ENCODE measurements at regions not wholly inside any gene's neighbourhood (a gene's known extent, or its start where the extent isn't known, plus 50 kb on each side); places are given as distances from the start of the nearest gene placed in this dataset.

GRCh38 chrX:13430136-13430827 lies 110.4 kb upstream of the ATXN3L start:
- Histone ChIP-seq H3K27me3 (ENCODE audit: insufficient read depth, low read length, poor library complexity, severe bottlenecking) (no peaks in the 10 kb centered on the region), H2AFZ (ENCODE audit: low read length) (no peak overlapping the region), H4K20me1 (ENCODE audit: insufficient read depth, low read length, poor library complexity, severe bottlenecking) (no peaks in the 10 kb centered on the region), H3K79me2 (ENCODE audit: insufficient read depth, low read length) (no peaks in the 10 kb centered on the region), H3K4me2 (ENCODE audit: low read depth, low read length, poor library complexity, severe bottlenecking) (no peak overlapping the region), H3K9me3 (ENCODE audit: insufficient read depth, low read depth, low read length) (no peaks in the 10 kb centered on the region), H3K36me3 (ENCODE audit: insufficient read depth, low read length) (no peaks in the 10 kb centered on the region), H3F3A (ENCODE audit: low read depth) (no peaks in the 10 kb centered on the region), H3K9me2 (replicated peaks; ENCODE audit: low read depth, low read length) (no peaks in the 10 kb centered on the region), H3K9ac (ENCODE audit: low read depth, low read length, poor library complexity, severe bottlenecking) (no peak overlapping the region), H3K4me1 (ENCODE audit: insufficient read depth, low read length, poor library complexity, severe bottlenecking) (peaks cover 10% of the 10 kb centered on the region), H3K4me3 (ENCODE audit: low read length, poor library complexity, severe bottlenecking) (no peak overlapping the region)
- no peak for TF ChIP-seq EZH2phosphoT487 (IDR thresholded peaks at IDR 0.05; ENCODE audit: borderline replicate concordance)
- TF ChIP-seq, protein P1, sequence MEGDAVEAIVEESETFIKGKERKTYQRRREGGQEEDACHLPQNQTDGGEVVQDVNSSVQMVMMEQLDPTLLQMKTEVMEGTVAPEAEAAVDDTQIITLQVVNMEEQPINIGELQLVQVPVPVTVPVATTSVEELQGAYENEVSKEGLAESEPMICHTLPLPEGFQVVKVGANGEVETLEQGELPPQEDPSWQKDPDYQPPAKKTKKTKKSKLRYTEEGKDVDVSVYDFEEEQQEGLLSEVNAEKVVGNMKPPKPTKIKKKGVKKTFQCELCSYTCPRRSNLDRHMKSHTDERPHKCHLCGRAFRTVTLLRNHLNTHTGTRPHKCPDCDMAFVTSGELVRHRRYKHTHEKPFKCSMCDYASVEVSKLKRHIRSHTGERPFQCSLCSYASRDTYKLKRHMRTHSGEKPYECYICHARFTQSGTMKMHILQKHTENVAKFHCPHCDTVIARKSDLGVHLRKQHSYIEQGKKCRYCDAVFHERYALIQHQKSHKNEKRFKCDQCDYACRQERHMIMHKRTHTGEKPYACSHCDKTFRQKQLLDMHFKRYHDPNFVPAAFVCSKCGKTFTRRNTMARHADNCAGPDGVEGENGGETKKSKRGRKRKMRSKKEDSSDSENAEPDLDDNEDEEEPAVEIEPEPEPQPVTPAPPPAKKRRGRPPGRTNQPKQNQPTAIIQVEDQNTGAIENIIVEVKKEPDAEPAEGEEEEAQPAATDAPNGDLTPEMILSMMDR (conservative IDR thresholded peaks at IDR 0.05; ENCODE audit: low read length) = no peak

GRCh38 chrX:13428053-13428786 lies 108.4 kb upstream of the ATXN3L start:
- TF ChIP-seq, protein P1 (conservative IDR thresholded peaks at IDR 0.05; ENCODE audit: low read length) = no peak
- TF ChIP-seq EZH2phosphoT487 (IDR thresholded peaks at IDR 0.05; ENCODE audit: borderline replicate concordance) = no peak
- Histone ChIP-seq H3K79me2 (ENCODE audit: insufficient read depth, low read length) (no peaks in the 10 kb centered on the region), H3K9me3 (ENCODE audit: insufficient read depth, low read depth, low read length) (no peaks in the 10 kb centered on the region), H3K4me2 (ENCODE audit: low read depth, low read length, poor library complexity, severe bottlenecking) (peak overlapping the region; percentile 16), H3K4me1 (ENCODE audit: insufficient read depth, low read length, poor library complexity, severe bottlenecking) (peaks cover 10% of the 10 kb centered on the region), H3K9ac (ENCODE audit: low read depth, low read length, poor library complexity, severe bottlenecking) (no peak overlapping the region), H3F3A (ENCODE audit: low read depth) (no peaks in the 10 kb centered on the region), H4K20me1 (ENCODE audit: insufficient read depth, low read length, poor library complexity, severe bottlenecking) (no peaks in the 10 kb centered on the region), H3K4me3 (ENCODE audit: low read length, poor library complexity, severe bottlenecking) (no peak overlapping the region), H3K9me2 (replicated peaks; ENCODE audit: low read depth, low read length) (no peaks in the 10 kb centered on the region), H2AFZ (ENCODE audit: low read length) (no peak overlapping the region), H3K36me3 (ENCODE audit: insufficient read depth, low read length) (no peaks in the 10 kb centered on the region), H3K27me3 (ENCODE audit: insufficient read depth, low read length, poor library complexity, severe bottlenecking) (no peaks in the 10 kb centered on the region)

GRCh38 chrX:13427441-13428052 lies 107.7 kb upstream of the ATXN3L start:
- no peak overlapping the region for H3K4me3 ChIP-seq (ENCODE audit: low read length, poor library complexity, severe bottlenecking)
- H3K9ac ChIP-seq (ENCODE audit: low read depth, low read length, poor library complexity, severe bottlenecking) = no peak overlapping the region
- H3K9me3 ChIP-seq (ENCODE audit: insufficient read depth, low read depth, low read length) = no peaks in the 10 kb centered on the region
- no peaks in the 10 kb centered on the region for H3K36me3 ChIP-seq (ENCODE audit: insufficient read depth, low read length)
- H2AFZ ChIP-seq (ENCODE audit: low read length) = no peak overlapping the region
- H3F3A ChIP-seq (ENCODE audit: low read depth) = no peaks in the 10 kb centered on the region
- peaks cover 10% of the 10 kb centered on the region for H3K4me1 ChIP-seq (ENCODE audit: insufficient read depth, low read length, poor library complexity, severe bottlenecking)
- no peaks in the 10 kb centered on the region for H3K79me2 ChIP-seq (ENCODE audit: insufficient read depth, low read length)
- no peaks in the 10 kb centered on the region for H3K27me3 ChIP-seq (ENCODE audit: insufficient read depth, low read length, poor library complexity, severe bottlenecking)
- TF ChIP-seq, protein P1 (conservative IDR thresholded peaks at IDR 0.05; ENCODE audit: low read length) = no peak
- TF ChIP-seq EZH2phosphoT487 (IDR thresholded peaks at IDR 0.05; ENCODE audit: borderline replicate concordance) = no peak
- H4K20me1 ChIP-seq (ENCODE audit: insufficient read depth, low read length, poor library complexity, severe bottlenecking) = no peaks in the 10 kb centered on the region
- no peak overlapping the region for H3K4me2 ChIP-seq (ENCODE audit: low read depth, low read length, poor library complexity, severe bottlenecking)
- no peaks in the 10 kb centered on the region for H3K9me2 ChIP-seq (replicated peaks; ENCODE audit: low read depth, low read length)

Measured in Loucy (cell line).